Lower lobe of right lung (tissue), 2 donors: ENCODE measurements at regions not wholly inside any gene's neighbourhood (a gene's known extent, or its start where the extent isn't known, plus 50 kb on each side); places are given as distances from the start of the nearest gene placed in this dataset.
A peak's percentile ranks its signal among the peaks of the same experiment; 100 is the strongest.

Source experiments
- ATAC-seq, 2 donors: fragments of 200-7000 bp; cut with Tn5 transposase; one replicate each; pipeline ENCODE4 v1.9.1; 2020 to 2022; ENCODE audit warnings: mild to moderate bottlenecking in 2 of 2, moderate library complexity in 2 of 2
- DNase-seq: peaks from one replicate; pipeline ENCODE4 v3.0.0-alpha.2; 2020
- H3K27ac ChIP-seq: fragments of 200-600 bp; one replicate; pipeline ENCODE4 v1.8.0; 2022
- H3K27me3 ChIP-seq: fragments of 200-600 bp; one replicate; pipeline ENCODE4 v1.8.0; 2022; ENCODE audit warnings: low read depth
- H3K36me3 ChIP-seq: fragments of 200-600 bp; one replicate; pipeline ENCODE4 v1.8.0; 2022; ENCODE audit warnings: mild to moderate bottlenecking
- H3K4me1 ChIP-seq: fragments of 200-600 bp; one replicate; pipeline ENCODE4 v1.8.0; 2022
- H3K4me3 ChIP-seq: fragments of 200-600 bp; one replicate; pipeline ENCODE4 v1.8.0; 2022; ENCODE audit warnings: mild to moderate bottlenecking
- H3K9me3 ChIP-seq: fragments of 200-600 bp; one replicate; pipeline ENCODE4 v1.8.0; 2022
- CTCF ChIP-seq: fragments of 200-600 bp; IDR thresholded peaks from one replicate; pipeline ENCODE4 v1.8.0; 2022; ENCODE audit warnings: antibody characterized with exemption, mild to moderate bottlenecking
- intact Hi-C: fragments of 100-400 bp; cut with DNase I; formaldehyde crosslinking; loops from one replicate; pipeline ENCODE4 v1.11.0; 2022
- donor health status: DM: no; HTN: yes; CAD: no; lungs with severe emphysema.

GRCh38 chr3:177611752-177612334 is 414.6 kb upstream of the TBL1XR1 start:
- ATAC-seq (no peak), DNase-seq (no peak)
- no peak for TF ChIP-seq CTCF
- Histone ChIP-seq H3K36me3 (no peaks in the 10 kb centered on the region), H3K27ac (no peak overlapping the region), H3K27me3 (no peaks in the 10 kb centered on the region), H3K4me1 (peaks cover 28% of the 10 kb centered on the region), H3K9me3 (no peaks in the 10 kb centered on the region), H3K4me3 (no peak overlapping the region)
- intact Hi-C loops: no loop called here

GRCh38 chr3:177613901-177614300 is 416.6 kb upstream of the TBL1XR1 start:
- ATAC-seq (no peak), DNase-seq (no peak)
- peaks cover 36% of the 10 kb centered on the region for H3K4me1 ChIP-seq
- no peaks in the 10 kb centered on the region for H3K27me3 ChIP-seq
- H3K36me3 ChIP-seq: no peaks in the 10 kb centered on the region
- H3K4me3 ChIP-seq: no peak overlapping the region
- intact Hi-C loops: no loop called here
- no peak for TF ChIP-seq CTCF
- H3K27ac ChIP-seq: no peak overlapping the region
- no peaks in the 10 kb centered on the region for H3K9me3 ChIP-seq

GRCh38 chr3:177615015-177615414 is 417.7 kb upstream of the TBL1XR1 start:
- no peak for TF ChIP-seq CTCF
- peak; percentile 69 for DNase-seq
- peak; percentile 86 to 87 for ATAC-seq
- intact Hi-C loops: no loop called here
- Histone ChIP-seq H3K9me3 (no peaks in the 10 kb centered on the region), H3K36me3 (no peaks in the 10 kb centered on the region), H3K27me3 (no peaks in the 10 kb centered on the region), H3K27ac (no peak overlapping the region), H3K4me1 (peaks cover 45% of the 10 kb centered on the region), H3K4me3 (no peak overlapping the region)

- Histone ChIP-seq H3K9me3 (no peaks in the 10 kb centered on the region), H3K36me3 (no peaks in the 10 kb centered on the region), H3K4me1 (peaks cover 34% of the 10 kb centered on the region), H3K27ac (peak overlapping the region; percentile 44), H3K27me3 (no peaks in the 10 kb centered on the region), H3K4me3 (no peak overlapping the region)
- TF ChIP-seq CTCF: no peak
- DNase-seq: no peak
- intact Hi-C loops: no loop called here
- no peak for ATAC-seq
These were observed 421.8 kb upstream of the TBL1XR1 start for GRCh38 chr3:177618873-177619733.

- intact Hi-C loops: no loop called here
- H3K9me3 ChIP-seq: no peaks in the 10 kb centered on the region
- ATAC-seq (no peak), DNase-seq (no peak)
- no peaks in the 10 kb centered on the region for H3K36me3 ChIP-seq
- H3K27me3 ChIP-seq: no peaks in the 10 kb centered on the region
- no peak overlapping the region for H3K27ac ChIP-seq
- no peak overlapping the region for H3K4me3 ChIP-seq
- TF ChIP-seq CTCF: no peak
- peaks cover 26% of the 10 kb centered on the region for H3K4me1 ChIP-seq
These were observed 422.8 kb upstream of the TBL1XR1 start for GRCh38 chr3:177620073-177620472.
